Right renal pelvis (tissue), 4 donors: ENCODE measurements at regions not wholly inside any gene's neighbourhood (a gene's known extent, or its start where the extent isn't known, plus 50 kb on each side); places are given as distances from the start of the nearest gene placed in this dataset.

ENCODE experiments used
- DNase-seq, 4 donors: peaks; one replicate each; pipeline ENCODE4 v3.0.0-alpha.2; 2013; ENCODE audit warnings: low read depth in 4 of 4, low spot score in 3 of 4, missing footprints in 1 of 4

- DNase-seq, result no peak
Observed at GRCh38 chr6:84361372-84362192, 134.1 kb upstream of the CEP162 start.

GRCh38 chr6:84360039-84360438 lies 132.6 kb upstream of the CEP162 start:
- no peak for DNase-seq

- DNase-seq, result no peak
Observed at GRCh38 chr6:84358581-84358980, 131.1 kb upstream of the CEP162 start.

- DNase-seq, result no peak
Observed at GRCh38 chr6:84357631-84358030, 130.2 kb upstream of the CEP162 start.

- DNase-seq, result no peak
Observed at GRCh38 chr6:84356907-84357306, 129.5 kb upstream of the CEP162 start.

GRCh38 chr6:84353459-84354423 lies 126.3 kb upstream of the CEP162 start:
- DNase-seq, result no peak

GRCh38 chr6:84350397-84350796 lies 123.0 kb upstream of the CEP162 start:
- DNase-seq, result no peak

- DNase-seq, result no peak
Observed at GRCh38 chr6:84349542-84349941, 122.1 kb upstream of the CEP162 start.

- no peak for DNase-seq
Observed at GRCh38 chr6:84348801-84349200, 121.4 kb upstream of the CEP162 start.

GRCh38 chr6:84346372-84346771 lies 118.9 kb upstream of the CEP162 start:
- no peak for DNase-seq

- DNase-seq, result no peak
Observed at GRCh38 chr6:84344005-84344404, 116.6 kb upstream of the CEP162 start.

- no peak for DNase-seq
Observed at GRCh38 chr6:84340422-84340821, 113.0 kb upstream of the CEP162 start.

GRCh38 chr6:84333842-84334241 lies 106.4 kb upstream of the CEP162 start:
- DNase-seq, result no peak

- no peak for DNase-seq
Observed at GRCh38 chr6:84332139-84333034, 104.9 kb upstream of the CEP162 start.

- no peak for DNase-seq
Observed at GRCh38 chr6:84330325-84330724, 102.9 kb upstream of the CEP162 start.

- DNase-seq, result no peak
Observed at GRCh38 chr6:84329516-84329915, 102.1 kb upstream of the CEP162 start.

- no peak for DNase-seq
Observed at GRCh38 chr6:84329077-84329476, 101.6 kb upstream of the CEP162 start.

- no peak for DNase-seq
Observed at GRCh38 chr6:84317463-84317862, 90.0 kb upstream of the CEP162 start.

GRCh38 chr6:84314377-84314898 lies 87.0 kb upstream of the CEP162 start:
- DNase-seq, result no peak

GRCh38 chr6:84309336-84309735 lies 81.9 kb upstream of the CEP162 start:
- DNase-seq, result no peak
